Keratinocyte (primary cell): ENCODE measurements at regions not wholly inside any gene's neighbourhood (a gene's known extent, or its start where the extent isn't known, plus 50 kb on each side); places are given as distances from the start of the nearest gene placed in this dataset.

Experiments used
- DNase-seq: peaks from one replicate; pipeline ENCODE4 v3.0.0-alpha.2; 2011; ENCODE audit warnings: low read depth, missing footprints, low spot score
- FAIRE-seq: peaks from 2 replicates; lab custom pipeline; 2011; peaks lifted over from hg19 to GRCh38; lab: Jason Lieb, UNC
- H2AFZ ChIP-seq: 2 replicates; pipeline ENCODE4 v1.6.0; 2012; ENCODE audit warnings: low read length, control low read depth, inconsistent platforms; ENCODE audit not compliant: control insufficient read depth
- H3K27ac ChIP-seq: 2 replicates; pipeline ENCODE4 v1.5.1; 2011; ENCODE audit warnings: low read length; ENCODE audit not compliant: control insufficient read depth, insufficient read depth
- H3K27me3 ChIP-seq: 3 replicates; pipeline ENCODE4 v1.6.0; 2011; ENCODE audit warnings: low read length; ENCODE audit not compliant: control insufficient read depth, insufficient read depth; ENCODE audit errors: extremely low read depth
- H3K36me3 ChIP-seq, 2 experiments: 2 replicates in 1 of 2; 3 replicates in 1 of 2; pipeline ENCODE4 v1.5.1; 2011; ENCODE audit warnings: low read length in 2 of 2, mild to moderate bottlenecking in 1 of 2; ENCODE audit not compliant: control insufficient read depth in 2 of 2, insufficient read depth in 2 of 2; ENCODE audit errors: extremely low read depth in 1 of 2
- H3K4me1 ChIP-seq: 3 replicates; pipeline ENCODE4 v1.5.1; 2011; ENCODE audit warnings: low read length; ENCODE audit not compliant: control insufficient read depth, insufficient read depth; ENCODE audit errors: extremely low read depth
- H3K4me2 ChIP-seq: 3 replicates; pipeline ENCODE4 v1.6.0; 2011; ENCODE audit warnings: low read depth, low read length; ENCODE audit not compliant: control insufficient read depth, insufficient read depth; ENCODE audit errors: extremely low read depth
- H3K4me3 ChIP-seq, 3 experiments: fragments of 200-600 bp in 1 of 3; sonication (generic) in 1 of 3; 2 replicates in 2 of 3; 3 replicates in 1 of 3; pipeline ENCODE4 v1.5.1; 2011 to 2016; ENCODE audit warnings: low read length in 3 of 3, mild to moderate bottlenecking in 3 of 3, control low read depth in 2 of 3, inconsistent platforms in 1 of 3, low read depth in 1 of 3, mixed read lengths in 1 of 3, mixed run types in 1 of 3, moderate library complexity in 1 of 3; ENCODE audit not compliant: control insufficient read depth in 2 of 3, insufficient read depth in 2 of 3; ENCODE audit errors: extremely low read depth in 1 of 3
- H3K79me2 ChIP-seq: 2 replicates; pipeline ENCODE4 v1.6.0; 2012; ENCODE audit warnings: low read length; ENCODE audit not compliant: control insufficient read depth, insufficient read depth
- H3K9ac ChIP-seq: 3 replicates; pipeline ENCODE4 v1.6.0; 2011; ENCODE audit warnings: low read length; ENCODE audit not compliant: control insufficient read depth, insufficient read depth; ENCODE audit errors: extremely low read depth
- H3K9me1 ChIP-seq: 3 replicates; pipeline ENCODE4 v1.6.0; 2011; ENCODE audit warnings: low read length; ENCODE audit not compliant: control insufficient read depth, insufficient read depth; ENCODE audit errors: extremely low read depth
- H3K9me3 ChIP-seq: 2 replicates; pipeline ENCODE4 v1.5.1; 2012; ENCODE audit warnings: low read depth, low read length; ENCODE audit not compliant: control insufficient read depth
- H4K20me1 ChIP-seq: 3 replicates; pipeline ENCODE4 v1.6.0; 2011; ENCODE audit warnings: low read length; ENCODE audit not compliant: control insufficient read depth, insufficient read depth; ENCODE audit errors: extremely low read depth
- CTCF ChIP-seq, 3 experiments: IDR thresholded peaks in 1 of 3; conservative IDR thresholded peaks in 1 of 3; optimal IDR thresholded peaks in 1 of 3; 2 replicates in 2 of 3; 3 replicates in 1 of 3; pipeline versions ENCODE3 to v1.5.1; 2011; ENCODE audit warnings: low read length in 3 of 3, mild to moderate bottlenecking in 3 of 3, moderate library complexity in 2 of 3, control low read depth in 1 of 3, inconsistent platforms in 1 of 3; ENCODE audit not compliant: insufficient read depth in 2 of 3; ENCODE audit errors: extremely low read depth in 1 of 3
- EZH2 ChIP-seq: IDR thresholded peaks from one replicate; pipeline ENCODE4 v1.6.1; 2012; ENCODE audit warnings: inconsistent platforms, mild to moderate bottlenecking, low read length, moderate library complexity
- dilution Hi-C: fragments of 300-500 bp; cut with MboI; formaldehyde crosslinking; loops from one replicate; pipeline ENCODE4 v1.7.0; 2020; ENCODE audit warnings: low sequenced_read_pairs; ENCODE audit not compliant: extremely low pct_ligation_motif_present

- Histone ChIP-seq H3K9me3 (no peaks in the 10 kb centered on the region), H3K9ac (no peak overlapping the region), H2AFZ (no peak overlapping the region), H3K79me2 (no peaks in the 10 kb centered on the region), H3K4me2 (no peak overlapping the region), H3K9me1 (no peaks in the 10 kb centered on the region), H3K27me3 (no peaks in the 10 kb centered on the region), H4K20me1 (no peaks in the 10 kb centered on the region), H3K27ac (no peak overlapping the region), H3K4me1 (peaks cover 19% of the 10 kb centered on the region), H3K36me3 (no peaks in the 10 kb centered on the region), H3K4me3 (no peak overlapping the region)
- TF ChIP-seq EZH2 (no peak), CTCF (optimal IDR thresholded peaks at IDR 0.05 in 1 of 3, IDR thresholded peaks at IDR 0.05 in 1 of 3, conservative IDR thresholded peaks at IDR 0.05 in 1 of 3; ENCODE audit: extremely low read depth in 1 of 3, insufficient read depth in 2 of 3, low read length in 3 of 3) (no peak)
- DNase-seq (no peak), FAIRE-seq (no peak)
- dilution Hi-C loops, result no loop called here
These were observed 52.4 kb upstream of the BCL11A start for GRCh38 chr2:60605866-60606265.

- Histone ChIP-seq H3K27ac (no peak overlapping the region), H3K36me3 (no peaks in the 10 kb centered on the region), H3K27me3 (no peaks in the 10 kb centered on the region), H3K4me1 (no peaks in the 10 kb centered on the region), H3K4me3 (no peak overlapping the region), H3K9me3 (no peaks in the 10 kb centered on the region), H3K4me2 (no peak overlapping the region), H3K79me2 (no peaks in the 10 kb centered on the region), H2AFZ (no peak overlapping the region), H3K9me1 (no peaks in the 10 kb centered on the region), H3K9ac (no peak overlapping the region), H4K20me1 (no peaks in the 10 kb centered on the region)
- TF ChIP-seq CTCF (optimal IDR thresholded peaks at IDR 0.05 in 1 of 3, IDR thresholded peaks at IDR 0.05 in 1 of 3, conservative IDR thresholded peaks at IDR 0.05 in 1 of 3; ENCODE audit: extremely low read depth in 1 of 3, insufficient read depth in 2 of 3, low read length in 3 of 3), result no peak
- TF ChIP-seq EZH2, result no peak
- no peak for FAIRE-seq
- dilution Hi-C loops, result no loop called here
- DNase-seq, result no peak
These were observed 55.2 kb upstream of the BCL11A start for GRCh38 chr2:60608679-60609078.
